Retinal pigment epithelial cell (primary cell): ENCODE measurements at regions not wholly inside any gene's neighbourhood (a gene's known extent, or its start where the extent isn't known, plus 50 kb on each side); places are given as distances from the start of the nearest gene placed in this dataset.

ENCODE experiments used
- DNase-seq: peaks from one replicate; pipeline ENCODE4 v3.0.0-alpha.2; 2010; ENCODE audit warnings: low read depth
- H3K4me3 ChIP-seq: 2 replicates; pipeline ENCODE4 v1.5.1; 2011; ENCODE audit warnings: mild to moderate bottlenecking, low read length, control low read depth, moderate library complexity
- CTCF ChIP-seq: conservative IDR thresholded peaks from 2 replicates; pipeline ENCODE4 v1.5.1; 2011; ENCODE audit warnings: low read depth, low read length, control low read depth, inconsistent platforms

- no peak for TF ChIP-seq CTCF
- no peak overlapping the region for H3K4me3 ChIP-seq
- DNase-seq, result no peak
Measured at GRCh38 chr18:7383002-7383980, 152.4 kb downstream of the LRRC30 start.

GRCh38 chr18:7388741-7389140, 157.9 kb downstream of the LRRC30 start:
- TF ChIP-seq CTCF, result no peak
- no peak overlapping the region for H3K4me3 ChIP-seq
- peak; percentile 13 for DNase-seq

GRCh38 chr18:7390731-7391492, 160.0 kb downstream of the LRRC30 start:
- no peak for DNase-seq
- TF ChIP-seq CTCF, result no peak
- no peak overlapping the region for H3K4me3 ChIP-seq

- DNase-seq, result no peak
- no peak overlapping the region for H3K4me3 ChIP-seq
Measured at GRCh38 chr18:7393080-7393479, 162.2 kb downstream of the LRRC30 start.

GRCh38 chr18:7394050-7394659, 163.3 kb downstream of the LRRC30 start:
- DNase-seq, result no peak
- TF ChIP-seq CTCF, result no peak
- no peak overlapping the region for H3K4me3 ChIP-seq

More at GRCh38 chr18:7393080-7393479, 162.2 kb downstream of the LRRC30 start:
- TF ChIP-seq CTCF, result no peak

GRCh38 chr18:7395566-7395965, 164.7 kb downstream of the LRRC30 start:
- no peak for TF ChIP-seq CTCF
- H3K4me3 ChIP-seq, result no peak overlapping the region
- no peak for DNase-seq
